ENCODE measurements at regions not wholly inside any gene's neighbourhood (a gene's known extent, or its start where the extent isn't known, plus 50 kb on each side); places are given as distances from the start of the nearest gene placed in this dataset.

DNA sequence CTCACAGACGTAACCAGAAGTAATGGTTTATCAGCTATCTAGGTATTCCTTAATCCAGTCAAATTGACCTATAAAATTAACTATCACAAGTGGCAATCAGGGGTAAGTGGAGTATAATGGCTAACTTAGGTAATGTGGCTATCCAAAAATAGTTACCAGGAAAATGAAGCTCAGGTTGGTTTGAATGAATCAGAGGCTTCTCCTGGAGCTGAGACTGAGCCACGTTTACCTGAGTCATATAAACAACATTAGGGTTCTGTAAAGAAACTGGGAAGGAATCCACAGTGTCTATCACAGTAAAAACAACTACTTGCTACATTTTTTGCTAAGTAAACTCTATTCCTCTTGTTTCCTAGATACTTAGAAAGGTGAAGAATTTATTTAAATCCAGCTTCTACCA lies 236.0 kb upstream of the SPHKAP start:
- no peak overlapping the region for H3K9ac ChIP-seq (ENCODE audit: insufficient read depth, low read depth, low read length)
- CTCF ChIA-PET (ENCODE audit: low intra/inter-chr PET ratio, low total read pairs) = no interaction called here
- 0% methylated on average over 2 of the region's 2 CpGs for WGBS (ENCODE audit: low lambda C conversion rate)
- no peak overlapping the region for H2AFZ ChIP-seq (ENCODE audit: low read length)
- H3K4me2 ChIP-seq (ENCODE audit: low read depth, low read length) = no peak overlapping the region
- H3K79me2 ChIP-seq (ENCODE audit: insufficient read depth, low read length) = no peaks in the 10 kb centered on the region
- H3K36me3 ChIP-seq (replicated peaks in 1 of 2; ENCODE audit: control insufficient read depth in 1 of 2, insufficient read depth in 2 of 2, low read length in 2 of 2) = no peaks in the 10 kb centered on the region
- H3K4me3 ChIP-seq (replicated peaks in 1 of 3; ENCODE audit: insufficient read depth in 1 of 3, low read depth in 2 of 3, low read length in 3 of 3) = no peak overlapping the region
- intact Hi-C loops (cut with micrococcal nuclease; ENCODE audit: unreplicated experiment) = no loop called here
- FAIRE-seq (no peak), DNase-seq (ENCODE audit: low spot score) (no peak), ATAC-seq (no peak)
- TF ChIP-seq NKX3-1 (CRISPR knock-in tag; IDR thresholded peaks at IDR 0.05) (no peak), ZNF230 (CRISPR knock-in tag; IDR thresholded peaks at IDR 0.05) (no peak), NFIB (CRISPR knock-in tag; IDR thresholded peaks at IDR 0.05; ENCODE audit: borderline replicate concordance) (no peak), JDP2 (CRISPR knock-in tag; IDR thresholded peaks at IDR 0.05; ENCODE audit: borderline replicate concordance) (no peak), NR2C2 (CRISPR knock-in tag; IDR thresholded peaks at IDR 0.05; ENCODE audit: borderline replicate concordance) (no peak), ZNF562 (CRISPR knock-in tag; IDR thresholded peaks at IDR 0.05; ENCODE audit: borderline replicate concordance) (no peak), IRX3 (CRISPR knock-in tag; IDR thresholded peaks at IDR 0.05; ENCODE audit: borderline replicate concordance, low read depth) (no peak), CHD2 (IDR thresholded peaks at IDR 0.05; ENCODE audit: low read depth, low read length) (no peak), ZSCAN29 (CRISPR knock-in tag; conservative IDR thresholded peaks at IDR 0.05) (no peak), ZNF776 (CRISPR knock-in tag; IDR thresholded peaks at IDR 0.05) (no peak), MEIS2 (CRISPR knock-in tag; IDR thresholded peaks at IDR 0.05) (no peak), HDAC2 (CRISPR knock-in tag; IDR thresholded peaks at IDR 0.05) (no peak), SNAI1 (CRISPR knock-in tag; IDR thresholded peaks at IDR 0.05; ENCODE audit: borderline replicate concordance) (no peak), ZNF629 (CRISPR knock-in tag; conservative IDR thresholded peaks at IDR 0.05) (no peak), ZMYM2 (CRISPR knock-in tag; IDR thresholded peaks at IDR 0.05) (no peak)
- TF ChIP-seq, protein P1, sequence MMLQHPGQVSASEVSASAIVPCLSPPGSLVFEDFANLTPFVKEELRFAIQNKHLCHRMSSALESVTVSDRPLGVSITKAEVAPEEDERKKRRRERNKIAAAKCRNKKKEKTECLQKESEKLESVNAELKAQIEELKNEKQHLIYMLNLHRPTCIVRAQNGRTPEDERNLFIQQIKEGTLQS (CRISPR knock-in tag; IDR thresholded peaks at IDR 0.05) = no peak
- TF ChIP-seq, protein P2, sequence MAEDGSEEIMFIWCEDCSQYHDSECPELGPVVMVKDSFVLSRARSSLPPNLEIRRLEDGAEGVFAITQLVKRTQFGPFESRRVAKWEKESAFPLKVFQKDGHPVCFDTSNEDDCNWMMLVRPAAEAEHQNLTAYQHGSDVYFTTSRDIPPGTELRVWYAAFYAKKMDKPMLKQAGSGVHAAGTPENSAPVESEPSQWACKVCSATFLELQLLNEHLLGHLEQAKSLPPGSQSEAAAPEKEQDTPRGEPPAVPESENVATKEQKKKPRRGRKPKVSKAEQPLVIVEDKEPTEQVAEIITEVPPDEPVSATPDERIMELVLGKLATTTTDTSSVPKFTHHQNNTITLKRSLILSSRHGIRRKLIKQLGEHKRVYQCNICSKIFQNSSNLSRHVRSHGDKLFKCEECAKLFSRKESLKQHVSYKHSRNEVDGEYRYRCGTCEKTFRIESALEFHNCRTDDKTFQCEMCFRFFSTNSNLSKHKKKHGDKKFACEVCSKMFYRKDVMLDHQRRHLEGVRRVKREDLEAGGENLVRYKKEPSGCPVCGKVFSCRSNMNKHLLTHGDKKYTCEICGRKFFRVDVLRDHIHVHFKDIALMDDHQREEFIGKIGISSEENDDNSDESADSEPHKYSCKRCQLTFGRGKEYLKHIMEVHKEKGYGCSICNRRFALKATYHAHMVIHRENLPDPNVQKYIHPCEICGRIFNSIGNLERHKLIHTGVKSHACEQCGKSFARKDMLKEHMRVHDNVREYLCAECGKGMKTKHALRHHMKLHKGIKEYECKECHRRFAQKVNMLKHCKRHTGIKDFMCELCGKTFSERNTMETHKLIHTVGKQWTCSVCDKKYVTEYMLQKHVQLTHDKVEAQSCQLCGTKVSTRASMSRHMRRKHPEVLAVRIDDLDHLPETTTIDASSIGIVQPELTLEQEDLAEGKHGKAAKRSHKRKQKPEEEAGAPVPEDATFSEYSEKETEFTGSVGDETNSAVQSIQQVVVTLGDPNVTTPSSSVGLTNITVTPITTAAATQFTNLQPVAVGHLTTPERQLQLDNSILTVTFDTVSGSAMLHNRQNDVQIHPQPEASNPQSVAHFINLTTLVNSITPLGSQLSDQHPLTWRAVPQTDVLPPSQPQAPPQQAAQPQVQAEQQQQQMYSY (CRISPR knock-in tag; IDR thresholded peaks at IDR 0.05) = no peak
- TF ChIP-seq, protein P3, sequence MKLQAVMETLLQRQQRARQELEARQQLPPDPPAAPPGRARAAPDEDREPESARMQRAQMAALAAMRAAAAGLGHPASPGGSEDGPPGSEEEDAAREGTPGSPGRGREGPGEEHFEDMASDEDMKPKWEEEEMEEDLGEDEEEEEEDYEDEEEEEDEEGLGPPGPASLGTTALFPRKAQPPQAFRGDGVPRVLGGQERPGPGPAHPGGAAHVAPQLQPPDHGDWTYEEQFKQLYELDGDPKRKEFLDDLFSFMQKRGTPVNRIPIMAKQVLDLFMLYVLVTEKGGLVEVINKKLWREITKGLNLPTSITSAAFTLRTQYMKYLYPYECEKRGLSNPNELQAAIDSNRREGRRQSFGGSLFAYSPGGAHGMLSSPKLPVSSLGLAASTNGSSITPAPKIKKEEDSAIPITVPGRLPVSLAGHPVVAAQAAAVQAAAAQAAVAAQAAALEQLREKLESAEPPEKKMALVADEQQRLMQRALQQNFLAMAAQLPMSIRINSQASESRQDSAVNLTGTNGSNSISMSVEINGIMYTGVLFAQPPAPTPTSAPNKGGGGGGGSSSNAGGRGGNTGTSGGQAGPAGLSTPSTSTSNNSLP (IDR thresholded peaks at IDR 0.05; ENCODE audit: low read depth, low read length) = no peak
- in situ Hi-C loops (cut with HindIII; ENCODE audit: extremely low pct_ligation_motif_present, low pct_unique_long_range_greater_than_20kb) = no loop called here
- H3K4me1 ChIP-seq (ENCODE audit: insufficient read depth, low read length) = no peaks in the 10 kb centered on the region
- POLR2A ChIA-PET = no interaction called here
- BruUV-seq (replicated peaks) = no TSS peak
- H3K9me3 ChIP-seq (ENCODE audit: low read length) = peaks cover 67% of the 10 kb centered on the region
- H4K20me1 ChIP-seq (ENCODE audit: insufficient read depth, low read length) = no peaks in the 10 kb centered on the region
- H3K27me3 ChIP-seq (ENCODE audit: control insufficient read depth in 1 of 2, insufficient read depth in 2 of 2, low read length in 2 of 2) = no peaks in the 10 kb centered on the region; a peak in 1 of 5 replicates
- no peak overlapping the region for H3K27ac ChIP-seq (ENCODE audit: extremely low read length, insufficient read depth, low read length)

Data from HepG2 (cell line).